ENCODE measurements at regions not wholly inside any gene's neighbourhood (a gene's known extent, or its start where the extent isn't known, plus 50 kb on each side); places are given as distances from the start of the nearest gene placed in this dataset.
"Not testable (repeated sequence)": the region's sequence is repeated elsewhere in the genome, so short reads cannot be mapped to it uniquely, and the experiment has no call there.

DNA sequence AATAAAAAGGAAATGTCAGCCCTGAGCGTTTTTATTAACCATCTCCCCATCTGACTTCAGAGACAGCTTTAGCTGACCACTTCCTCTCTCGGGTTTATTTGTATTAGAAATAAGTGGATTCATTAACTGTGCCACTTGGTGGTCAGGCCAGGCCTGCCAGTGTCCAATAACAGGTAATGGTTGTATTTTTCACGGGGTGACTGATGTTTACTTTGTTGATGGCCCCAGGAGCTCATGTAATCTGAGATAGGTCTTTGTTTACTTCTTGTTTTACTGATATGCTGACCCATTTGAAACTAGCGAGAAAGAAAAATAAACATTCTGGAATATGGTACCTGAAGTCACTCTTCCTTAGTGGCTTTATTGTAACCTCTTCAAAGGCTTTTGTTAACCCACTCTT lies 504.3 kb upstream of the SLC35B3 start:
- no peak for DNase-seq
- no peak overlapping the region for H3K27ac Mint-ChIP-seq
- H3K4me1 Mint-ChIP-seq (ENCODE audit: low read depth), result no peaks in the 10 kb centered on the region
- no peaks in the 10 kb centered on the region for H3K36me3 Mint-ChIP-seq (ENCODE audit: low read depth)
- no peak overlapping the region for H3K4me3 Mint-ChIP-seq
- no peaks in the 10 kb centered on the region for H3K9me3 Mint-ChIP-seq
- H3K27me3 Mint-ChIP-seq, result no peaks in the 10 kb centered on the region

DNA sequence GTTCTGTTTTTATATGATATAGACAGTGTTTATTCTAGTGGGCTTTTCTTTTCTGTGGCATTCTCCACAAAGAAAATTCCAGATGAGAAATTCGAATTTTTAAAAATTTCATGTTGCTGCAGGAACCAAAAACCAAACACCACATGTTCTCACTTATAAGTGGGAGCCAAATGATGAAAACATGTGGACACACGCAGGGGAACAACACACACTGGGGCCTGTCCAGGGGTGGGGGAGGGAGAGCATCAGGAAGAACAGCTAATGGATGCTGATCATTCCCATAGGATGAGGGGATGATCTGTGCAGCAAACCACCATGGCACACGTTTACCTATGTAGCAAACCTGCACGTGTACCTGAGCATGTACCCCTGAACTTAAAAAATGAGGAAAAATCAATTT lies 499.0 kb upstream of the SLC35B3 start:
- Mint-ChIP-seq H3K27me3 (no peaks in the 10 kb centered on the region), H3K4me1 (ENCODE audit: low read depth) (no peaks in the 10 kb centered on the region), H3K9me3 (no peaks in the 10 kb centered on the region), H3K27ac (no peak overlapping the region), H3K36me3 (ENCODE audit: low read depth) (no peaks in the 10 kb centered on the region), H3K4me3 (no peak overlapping the region)
- no peak for DNase-seq

DNA sequence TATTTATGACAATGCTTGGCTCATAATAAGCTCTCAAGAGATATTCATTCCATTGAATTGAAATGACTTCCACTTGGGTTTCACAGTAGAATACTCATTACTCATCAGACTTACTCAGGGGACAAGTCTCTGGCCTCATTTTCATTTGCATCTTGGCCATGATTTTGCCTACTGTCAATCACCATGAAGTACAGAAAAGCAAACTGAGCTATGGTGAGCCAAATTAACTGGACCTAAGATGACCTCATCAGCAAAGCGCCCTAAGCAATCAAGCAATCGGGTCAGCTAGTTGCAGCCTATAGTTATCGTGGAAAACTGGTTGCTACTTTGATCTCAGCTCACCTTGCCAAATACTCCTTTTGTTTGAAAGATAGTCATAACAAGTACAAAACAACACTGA lies 494.7 kb upstream of the SLC35B3 start:
- no peak overlapping the region for H3K27ac Mint-ChIP-seq
- H3K27me3 Mint-ChIP-seq, result no peaks in the 10 kb centered on the region
- no peaks in the 10 kb centered on the region for H3K36me3 Mint-ChIP-seq (ENCODE audit: low read depth)
- no peaks in the 10 kb centered on the region for H3K9me3 Mint-ChIP-seq
- no peak overlapping the region for H3K4me3 Mint-ChIP-seq
- H3K4me1 Mint-ChIP-seq (ENCODE audit: low read depth), result no peaks in the 10 kb centered on the region
- DNase-seq, result no peak

DNA sequence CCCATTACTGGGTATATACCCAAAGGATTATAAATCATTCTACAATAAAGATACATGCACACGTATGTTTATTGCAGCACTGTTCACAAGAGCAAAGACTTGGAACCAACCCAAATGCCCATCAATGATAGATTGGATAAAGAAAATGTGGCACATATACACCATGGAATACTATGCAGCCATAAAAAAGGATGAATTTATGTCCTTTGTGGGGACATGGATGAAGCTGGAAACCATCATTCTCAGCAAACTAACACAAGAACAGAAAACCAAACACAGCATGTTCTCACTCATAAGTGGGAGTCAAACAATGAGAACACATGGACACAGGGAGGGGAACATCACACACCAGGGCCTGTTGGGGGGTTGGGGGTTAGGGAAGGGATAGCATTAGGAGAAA lies 484.9 kb upstream of the SLC35B3 start:
- not testable (repeated sequence) for H3K36me3 Mint-ChIP-seq (ENCODE audit: low read depth); H3K4me3 Mint-ChIP-seq; H3K27ac Mint-ChIP-seq; H3K9me3 Mint-ChIP-seq; H3K4me1 Mint-ChIP-seq (ENCODE audit: low read depth); H3K27me3 Mint-ChIP-seq; DNase-seq

DNA sequence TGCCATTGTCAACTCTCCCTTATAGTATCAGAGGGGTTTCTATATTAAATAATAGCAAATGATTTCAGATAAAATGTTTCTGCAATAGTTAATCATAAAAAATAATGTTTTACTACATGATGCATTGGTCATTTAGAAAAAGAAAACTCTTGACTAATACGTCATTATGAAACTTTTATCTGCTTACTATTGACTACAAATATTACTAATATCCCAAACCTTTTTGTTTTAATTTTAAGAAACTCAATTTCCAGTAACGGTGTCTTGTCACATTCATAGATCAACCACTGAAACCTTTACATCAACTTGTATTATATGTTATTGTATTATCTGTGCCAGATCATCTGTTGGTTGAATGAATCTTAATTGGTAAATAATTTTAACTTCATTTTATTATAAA lies 482.9 kb upstream of the SLC35B3 start:
- no peak for DNase-seq
- Mint-ChIP-seq H3K27ac (no peak overlapping the region), H3K4me1 (ENCODE audit: low read depth) (no peaks in the 10 kb centered on the region), H3K9me3 (peaks cover 2% of the 10 kb centered on the region), H3K36me3 (ENCODE audit: low read depth) (no peaks in the 10 kb centered on the region), H3K4me3 (no peak overlapping the region), H3K27me3 (no peaks in the 10 kb centered on the region)

DNA sequence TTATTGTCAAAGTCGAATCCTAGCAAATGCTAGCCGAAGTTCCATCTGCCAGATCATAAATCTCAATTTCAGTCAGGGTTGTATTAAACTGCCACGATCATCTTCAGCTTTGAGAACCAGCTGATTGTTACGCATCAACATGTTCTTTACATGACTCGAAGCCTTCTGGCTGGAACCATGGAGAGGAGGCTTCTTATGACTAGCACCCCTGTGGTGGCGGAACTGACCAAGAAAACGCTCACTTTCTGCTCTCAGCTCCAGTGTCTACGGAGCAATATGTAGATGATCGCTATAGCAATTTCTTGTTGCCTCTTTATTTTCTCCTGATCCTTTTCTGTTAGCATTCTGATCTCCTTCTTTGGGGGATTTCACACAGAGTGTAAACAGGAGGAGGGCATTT lies 479.4 kb upstream of the SLC35B3 start:
- H3K36me3 Mint-ChIP-seq (ENCODE audit: low read depth), result no peaks in the 10 kb centered on the region
- no peaks in the 10 kb centered on the region for H3K27me3 Mint-ChIP-seq
- peaks cover 10% of the 10 kb centered on the region for H3K9me3 Mint-ChIP-seq
- H3K4me3 Mint-ChIP-seq, result no peak overlapping the region
- H3K27ac Mint-ChIP-seq, result no peak overlapping the region
- H3K4me1 Mint-ChIP-seq (ENCODE audit: low read depth), result no peaks in the 10 kb centered on the region
- DNase-seq, result no peak

DNA sequence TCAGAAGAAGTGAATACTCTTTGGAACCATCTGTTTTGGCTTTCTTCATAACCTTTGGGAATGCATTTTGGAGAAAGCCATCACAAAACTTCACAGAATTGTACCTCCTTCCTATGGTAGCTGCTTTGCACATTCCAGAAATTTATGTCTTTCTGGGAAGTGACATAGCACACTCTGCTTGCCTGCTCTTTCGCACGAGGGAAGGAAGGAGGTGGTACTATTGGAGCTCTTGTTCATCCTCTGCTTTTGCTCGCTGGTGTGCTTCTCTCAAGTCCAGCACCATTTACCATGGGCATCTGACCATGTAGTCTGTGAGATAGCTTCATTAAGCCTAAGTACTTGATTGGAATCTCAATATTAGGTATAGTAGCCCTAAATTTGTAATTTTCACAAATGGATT lies 473.3 kb upstream of the SLC35B3 start:
- Mint-ChIP-seq H3K4me3 (no peak overlapping the region), H3K27ac (no peak overlapping the region), H3K4me1 (ENCODE audit: low read depth) (no peaks in the 10 kb centered on the region), H3K9me3 (peaks cover 16% of the 10 kb centered on the region), H3K36me3 (ENCODE audit: low read depth) (no peaks in the 10 kb centered on the region), H3K27me3 (peaks cover 3% of the 10 kb centered on the region)
- no peak for DNase-seq

DNA sequence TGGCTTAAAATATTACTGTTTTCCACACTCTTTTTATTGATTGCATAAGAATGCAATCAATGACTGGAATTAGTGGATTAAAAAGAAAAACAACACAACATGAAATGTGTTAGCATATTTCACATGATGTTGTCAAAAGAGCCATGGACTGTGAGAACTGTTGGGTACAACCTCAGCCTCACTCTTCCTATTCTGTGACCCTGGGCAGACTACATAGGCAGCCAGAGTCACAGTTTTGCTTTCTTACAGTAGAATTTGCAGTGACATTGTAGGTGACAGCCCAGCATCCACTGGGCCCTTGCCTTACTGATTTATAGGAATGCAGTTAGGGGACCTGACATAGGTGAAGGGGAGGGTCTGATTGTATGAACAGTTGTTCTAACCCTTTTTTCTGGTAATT lies 471.4 kb upstream of the SLC35B3 start:
- H3K4me1 Mint-ChIP-seq (ENCODE audit: low read depth), result no peaks in the 10 kb centered on the region
- no peaks in the 10 kb centered on the region for H3K36me3 Mint-ChIP-seq (ENCODE audit: low read depth)
- H3K27me3 Mint-ChIP-seq, result peaks cover 3% of the 10 kb centered on the region
- H3K27ac Mint-ChIP-seq, result no peak overlapping the region
- H3K9me3 Mint-ChIP-seq, result peaks cover 8% of the 10 kb centered on the region
- DNase-seq, result no peak
- no peak overlapping the region for H3K4me3 Mint-ChIP-seq

DNA sequence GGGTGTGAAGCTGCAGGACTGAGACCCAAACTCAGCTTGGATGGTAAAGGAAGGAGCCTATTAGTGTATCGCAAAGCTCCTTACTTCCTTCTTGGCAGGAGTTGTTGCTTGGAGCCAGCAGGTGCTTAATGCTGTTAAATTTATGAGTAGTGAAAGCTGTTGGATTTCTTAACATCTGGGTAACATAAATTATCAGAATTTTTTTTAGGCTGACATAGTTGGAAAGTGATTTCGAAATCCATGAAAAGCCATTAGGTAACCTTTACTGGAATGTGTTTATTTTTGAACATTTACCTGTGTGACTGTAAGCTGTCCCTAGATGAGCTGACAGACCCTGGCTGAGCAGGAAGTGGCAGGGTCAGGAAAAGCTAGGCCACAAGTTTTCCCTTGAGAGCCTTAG lies 470.4 kb upstream of the SLC35B3 start:
- no peak overlapping the region for H3K4me3 Mint-ChIP-seq
- no peaks in the 10 kb centered on the region for H3K36me3 Mint-ChIP-seq (ENCODE audit: low read depth)
- H3K4me1 Mint-ChIP-seq (ENCODE audit: low read depth), result no peaks in the 10 kb centered on the region
- peaks cover 8% of the 10 kb centered on the region for H3K9me3 Mint-ChIP-seq
- peaks cover 3% of the 10 kb centered on the region for H3K27me3 Mint-ChIP-seq
- no peak for DNase-seq
- no peak overlapping the region for H3K27ac Mint-ChIP-seq

DNA sequence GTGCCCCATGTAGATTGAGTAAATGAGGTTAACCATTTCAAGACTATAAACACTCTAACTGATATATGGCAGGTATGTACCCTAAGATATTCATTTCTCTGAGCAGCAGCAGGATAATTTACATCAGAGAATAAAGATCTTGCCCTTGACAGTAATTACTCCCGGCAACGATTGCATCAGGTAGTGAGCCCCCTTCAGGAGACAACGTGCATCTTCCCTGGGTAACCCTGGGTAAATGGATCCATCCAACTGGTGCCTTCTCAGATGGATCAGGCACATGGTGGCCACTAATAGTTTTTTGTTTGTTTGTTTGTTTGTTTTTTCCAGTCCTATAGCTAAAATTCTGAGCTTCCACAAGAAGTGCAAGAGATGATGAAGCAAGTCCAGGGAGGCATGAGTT lies 469.4 kb upstream of the SLC35B3 start:
- Mint-ChIP-seq H3K9me3 (peaks cover 6% of the 10 kb centered on the region), H3K36me3 (ENCODE audit: low read depth) (no peaks in the 10 kb centered on the region), H3K4me1 (ENCODE audit: low read depth) (no peaks in the 10 kb centered on the region), H3K27me3 (peaks cover 3% of the 10 kb centered on the region), H3K4me3 (no peak overlapping the region), H3K27ac (no peak overlapping the region)
- DNase-seq, result no peak

DNA sequence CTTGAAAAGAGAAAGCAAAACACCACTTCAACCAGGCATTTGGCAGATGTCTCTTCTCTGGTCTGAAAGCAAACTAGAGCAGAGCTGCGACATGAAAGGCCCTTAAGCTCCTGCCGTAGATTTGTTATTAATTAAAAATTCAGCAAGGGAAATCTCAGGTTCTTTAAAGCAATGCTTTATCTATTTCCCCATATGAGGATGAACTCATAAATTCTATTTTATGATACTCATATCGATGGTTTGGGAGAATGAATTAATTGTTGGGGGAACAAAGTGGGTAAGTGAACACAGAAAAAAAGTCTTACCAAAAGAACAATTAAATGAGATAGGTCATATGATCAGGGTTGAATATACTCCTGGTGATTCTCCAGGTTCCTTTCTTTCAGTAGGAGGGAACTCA lies 464.7 kb upstream of the SLC35B3 start:
- H3K4me3 Mint-ChIP-seq, result no peak overlapping the region
- H3K27me3 Mint-ChIP-seq, result no peaks in the 10 kb centered on the region
- H3K36me3 Mint-ChIP-seq (ENCODE audit: low read depth), result no peaks in the 10 kb centered on the region
- no peak overlapping the region for H3K27ac Mint-ChIP-seq
- peaks cover 6% of the 10 kb centered on the region for H3K9me3 Mint-ChIP-seq
- DNase-seq, result no peak
- H3K4me1 Mint-ChIP-seq (ENCODE audit: low read depth), result no peaks in the 10 kb centered on the region

DNA sequence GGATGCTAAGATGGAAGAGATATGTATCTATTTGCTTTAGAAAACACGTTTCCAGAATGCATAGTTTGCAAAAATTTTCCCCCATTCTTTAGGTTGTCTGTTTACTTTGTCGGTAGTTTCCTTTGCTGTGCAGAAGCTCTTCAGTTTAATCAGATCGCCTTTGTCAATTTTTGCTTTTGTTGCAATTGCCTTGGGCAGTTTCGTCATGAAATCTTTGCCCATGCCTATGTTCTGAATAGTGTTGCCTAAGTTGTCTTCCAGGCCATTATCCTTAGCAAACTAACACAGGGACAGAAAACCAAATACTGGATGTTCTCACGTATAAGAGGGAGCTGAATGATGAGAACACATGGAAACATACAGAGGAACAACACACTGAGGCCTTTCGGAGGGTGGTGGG lies 454.2 kb upstream of the SLC35B3 start:
- H3K9me3 Mint-ChIP-seq, result no peaks in the 10 kb centered on the region
- H3K27ac Mint-ChIP-seq, result no peak overlapping the region
- no peaks in the 10 kb centered on the region for H3K27me3 Mint-ChIP-seq
- H3K4me3 Mint-ChIP-seq, result no peak overlapping the region
- H3K36me3 Mint-ChIP-seq (ENCODE audit: low read depth), result no peaks in the 10 kb centered on the region
- no peaks in the 10 kb centered on the region for H3K4me1 Mint-ChIP-seq (ENCODE audit: low read depth)
- DNase-seq, result no peak

DNA sequence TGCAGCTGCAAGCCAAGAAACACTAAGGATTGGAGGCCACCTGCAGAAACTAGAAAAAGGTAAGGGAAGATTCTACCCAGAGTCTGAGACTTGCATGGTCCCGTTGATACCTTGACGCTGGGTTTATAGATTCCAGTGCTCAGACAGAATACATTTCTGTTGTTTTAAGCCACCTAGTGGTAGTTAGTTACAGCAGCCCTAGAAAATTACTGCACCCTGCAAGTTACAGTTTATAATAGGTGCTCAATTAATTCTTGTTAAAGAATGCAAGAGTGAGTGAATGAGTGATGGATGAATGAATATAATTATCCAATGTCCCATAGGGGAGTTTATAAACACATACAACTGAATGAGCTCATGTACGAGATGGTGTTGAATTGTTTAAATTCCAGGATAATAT lies 453.1 kb upstream of the SLC35B3 start:
- no peaks in the 10 kb centered on the region for H3K27me3 Mint-ChIP-seq
- no peaks in the 10 kb centered on the region for H3K36me3 Mint-ChIP-seq (ENCODE audit: low read depth)
- no peak overlapping the region for H3K27ac Mint-ChIP-seq
- no peak overlapping the region for H3K4me3 Mint-ChIP-seq
- DNase-seq, result no peak
- H3K9me3 Mint-ChIP-seq, result no peaks in the 10 kb centered on the region
- no peaks in the 10 kb centered on the region for H3K4me1 Mint-ChIP-seq (ENCODE audit: low read depth)

DNA sequence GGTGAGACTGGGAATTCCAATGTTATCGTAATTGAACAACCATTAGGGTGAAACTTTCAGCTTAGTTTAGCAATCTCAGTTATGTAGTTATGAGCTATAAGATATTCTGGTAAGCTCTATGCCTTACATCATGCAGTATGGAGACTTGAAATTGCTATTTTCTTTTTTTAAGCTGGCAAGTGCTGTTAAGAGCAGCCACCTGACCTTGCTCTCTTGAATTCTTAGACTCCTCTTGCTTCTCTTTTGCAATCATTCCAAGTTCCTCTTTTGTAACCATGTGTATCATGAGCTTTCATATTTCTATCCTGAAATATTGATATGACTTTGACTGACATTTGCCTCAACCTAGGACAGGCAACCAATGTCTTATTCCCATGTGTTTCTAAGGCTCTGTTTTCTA lies 446.3 kb upstream of the SLC35B3 start:
- no peaks in the 10 kb centered on the region for H3K9me3 Mint-ChIP-seq
- H3K4me1 Mint-ChIP-seq (ENCODE audit: low read depth), result no peaks in the 10 kb centered on the region
- no peak overlapping the region for H3K27ac Mint-ChIP-seq
- H3K27me3 Mint-ChIP-seq, result no peaks in the 10 kb centered on the region
- DNase-seq, result no peak
- H3K36me3 Mint-ChIP-seq (ENCODE audit: low read depth), result no peaks in the 10 kb centered on the region
- H3K4me3 Mint-ChIP-seq, result no peak overlapping the region

DNA sequence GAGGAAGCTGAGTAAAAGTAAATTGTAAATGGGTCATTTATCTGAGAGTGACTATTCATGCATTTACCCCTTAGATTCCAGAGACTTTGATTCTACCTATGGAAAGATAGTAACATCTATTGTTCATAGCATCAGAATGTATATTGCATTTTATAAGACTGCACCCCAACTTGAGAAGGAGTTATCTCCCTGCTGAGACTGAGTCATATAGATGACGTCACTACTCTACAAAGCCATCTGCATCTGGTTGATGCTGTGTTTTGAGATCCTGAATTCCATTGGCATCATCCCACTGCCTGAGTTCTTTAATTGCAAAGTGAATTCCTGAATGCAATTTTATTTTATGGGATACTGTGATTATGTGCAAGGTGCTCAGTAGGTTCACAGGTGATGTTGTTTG lies 444.0 kb upstream of the SLC35B3 start:
- no peak for DNase-seq
- H3K9me3 Mint-ChIP-seq, result no peaks in the 10 kb centered on the region
- H3K4me1 Mint-ChIP-seq (ENCODE audit: low read depth), result no peaks in the 10 kb centered on the region
- no peak overlapping the region for H3K4me3 Mint-ChIP-seq
- no peaks in the 10 kb centered on the region for H3K27me3 Mint-ChIP-seq
- no peak overlapping the region for H3K27ac Mint-ChIP-seq
- no peaks in the 10 kb centered on the region for H3K36me3 Mint-ChIP-seq (ENCODE audit: low read depth)

DNA sequence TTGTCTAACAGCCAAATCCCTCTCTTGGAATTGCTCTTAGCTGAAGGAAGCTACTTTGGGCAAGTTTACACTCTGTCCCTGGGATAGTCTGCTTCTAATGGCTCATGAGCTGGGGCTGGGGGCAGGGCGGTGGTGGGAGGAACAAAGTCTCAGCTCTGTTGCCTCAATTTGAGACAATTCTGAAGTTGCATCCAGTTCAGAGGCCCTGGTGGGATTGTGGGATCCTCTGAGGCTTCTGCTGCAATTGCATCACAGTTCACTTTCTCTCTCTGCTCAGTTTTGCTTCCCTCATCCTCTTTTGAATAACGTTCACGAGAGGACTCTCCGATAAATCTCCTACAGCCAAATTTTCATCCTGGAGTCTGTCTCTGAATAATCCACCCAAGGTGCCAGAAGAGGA lies 440.6 kb upstream of the SLC35B3 start:
- no peaks in the 10 kb centered on the region for H3K27me3 Mint-ChIP-seq
- H3K4me3 Mint-ChIP-seq, result no peak overlapping the region
- no peaks in the 10 kb centered on the region for H3K36me3 Mint-ChIP-seq (ENCODE audit: low read depth)
- no peak overlapping the region for H3K27ac Mint-ChIP-seq
- no peak for DNase-seq
- no peaks in the 10 kb centered on the region for H3K9me3 Mint-ChIP-seq
- H3K4me1 Mint-ChIP-seq (ENCODE audit: low read depth), result no peaks in the 10 kb centered on the region

Data from activated T-cell treated with anti-CD3 and anti-CD28 coated beads, Interleukin-2, amount 50 U/mL, for 24 hours (primary cell).